ENCODE measurements at regions not wholly inside any gene's neighbourhood (a gene's known extent, or its start where the extent isn't known, plus 50 kb on each side); places are given as distances from the start of the nearest gene placed in this dataset.

- intact Hi-C loops (cut with micrococcal nuclease; ENCODE audit: unreplicated experiment) = no loop called here
- BruUV-seq (replicated peaks) = no TSS peak
- Mint-ChIP-seq H3K36me3 (ENCODE audit: insufficient read depth, unreplicated experiment) (no peaks in the 10 kb centered on the region), H3K27me3 (ENCODE audit: unreplicated experiment) (no peaks in the 10 kb centered on the region), H3K4me3 (ENCODE audit: low read depth, unreplicated experiment) (no peak overlapping the region), H3K4me1 (ENCODE audit: low read depth, unreplicated experiment) (peaks cover 24% of the 10 kb centered on the region), H3K9me3 (ENCODE audit: low read depth, unreplicated experiment) (peaks cover 4% of the 10 kb centered on the region), H3K27ac (ENCODE audit: unreplicated experiment) (no peak overlapping the region)
- CTCF ChIA-PET = no interaction called here
- no peak for TF ChIP-seq CTCF (IDR thresholded peaks at IDR 0.05; ENCODE audit: unreplicated experiment)
- no peak for DNase-seq
These were observed 370.8 kb upstream of the JARID2 start for GRCh38 chr6:14874975-14875480.

- no peak for TF ChIP-seq CTCF (IDR thresholded peaks at IDR 0.05; ENCODE audit: unreplicated experiment)
- H3K4me3 Mint-ChIP-seq (ENCODE audit: low read depth, unreplicated experiment) = no peak overlapping the region
- peaks cover 29% of the 10 kb centered on the region for H3K4me1 Mint-ChIP-seq (ENCODE audit: low read depth, unreplicated experiment)
- no peaks in the 10 kb centered on the region for H3K36me3 Mint-ChIP-seq (ENCODE audit: insufficient read depth, unreplicated experiment)
- DNase-seq = no peak
- intact Hi-C loops (cut with micrococcal nuclease; ENCODE audit: unreplicated experiment) = no loop called here
- CTCF ChIA-PET = no interaction called here
- BruUV-seq (replicated peaks) = no TSS peak
- peak overlapping the region; percentile 93 for H3K27ac Mint-ChIP-seq (ENCODE audit: unreplicated experiment)
- peaks cover 4% of the 10 kb centered on the region for H3K9me3 Mint-ChIP-seq (ENCODE audit: low read depth, unreplicated experiment)
- H3K27me3 Mint-ChIP-seq (ENCODE audit: unreplicated experiment) = no peaks in the 10 kb centered on the region
These were observed 370.3 kb upstream of the JARID2 start for GRCh38 chr6:14875481-14876063.

- peak; percentile 10 for DNase-seq
- Mint-ChIP-seq H3K9me3 (ENCODE audit: low read depth, unreplicated experiment) (peaks cover 2% of the 10 kb centered on the region), H3K36me3 (ENCODE audit: insufficient read depth, unreplicated experiment) (no peaks in the 10 kb centered on the region), H3K27me3 (ENCODE audit: unreplicated experiment) (no peaks in the 10 kb centered on the region), H3K4me3 (ENCODE audit: low read depth, unreplicated experiment) (no peak overlapping the region), H3K27ac (ENCODE audit: unreplicated experiment) (peak overlapping the region; percentile 93), H3K4me1 (ENCODE audit: low read depth, unreplicated experiment) (peaks cover 44% of the 10 kb centered on the region)
- CTCF ChIA-PET = interaction anchor here (0.8 kb wide), 1 partner anchor 591 kb away, joined by 3 read pairs; no protein-coding TSS in a partner anchor
- intact Hi-C loops (cut with micrococcal nuclease; ENCODE audit: unreplicated experiment) = no loop called here
- BruUV-seq (replicated peaks) = no TSS peak
- TF ChIP-seq CTCF (IDR thresholded peaks at IDR 0.05; ENCODE audit: unreplicated experiment) = no peak
These were observed 368.9 kb upstream of the JARID2 start for GRCh38 chr6:14876778-14877613.

GRCh38 chr6:14877758-14878157 lies 368.1 kb upstream of the JARID2 start:
- H3K4me3 Mint-ChIP-seq (ENCODE audit: low read depth, unreplicated experiment) = no peak overlapping the region
- H3K4me1 Mint-ChIP-seq (ENCODE audit: low read depth, unreplicated experiment) = peaks cover 51% of the 10 kb centered on the region
- no peaks in the 10 kb centered on the region for H3K36me3 Mint-ChIP-seq (ENCODE audit: insufficient read depth, unreplicated experiment)
- H3K9me3 Mint-ChIP-seq (ENCODE audit: low read depth, unreplicated experiment) = peaks cover 2% of the 10 kb centered on the region
- CTCF ChIA-PET = interaction anchor here (0.7 to 0.8 kb wide), 2 partner anchors 591 to 1639 kb away, joined by 3 to 4 read pairs; no protein-coding TSS in a partner anchor
- no TSS peak for BruUV-seq (replicated peaks)
- no peaks in the 10 kb centered on the region for H3K27me3 Mint-ChIP-seq (ENCODE audit: unreplicated experiment)
- peak overlapping the region; percentile 93 for H3K27ac Mint-ChIP-seq (ENCODE audit: unreplicated experiment)
- intact Hi-C loops (cut with micrococcal nuclease; ENCODE audit: unreplicated experiment) = no loop called here
- DNase-seq = no peak
- TF ChIP-seq CTCF (IDR thresholded peaks at IDR 0.05; ENCODE audit: unreplicated experiment) = no peak
